Large intestine (tissue), 3 donors: ENCODE measurements at regions not wholly inside any gene's neighbourhood (a gene's known extent, or its start where the extent isn't known, plus 50 kb on each side); places are given as distances from the start of the nearest gene placed in this dataset.
A peak's percentile ranks its signal among the peaks of the same experiment; 100 is the strongest.
"Not testable (repeated sequence)": the region's sequence is repeated elsewhere in the genome, so short reads cannot be mapped to it uniquely, and the experiment has no call there.

Experiments
- DNase-seq, 2 donors: peaks; one replicate each; pipeline versions ENCODE4 v3.0.0 to v3.0.0-alpha.2; 2013
- H3K27ac ChIP-seq: one replicate; pipeline ENCODE4 v1.5.1; 2013; ENCODE audit warnings: low read length
- H3K27me3 ChIP-seq: 2 replicates; pipeline ENCODE4 v1.6.1; 2013; ENCODE audit warnings: low read length; ENCODE audit not compliant: control insufficient read depth, insufficient read depth
- H3K36me3 ChIP-seq: 2 replicates; pipeline ENCODE4 v1.6.1; 2013; ENCODE audit warnings: low read length; ENCODE audit not compliant: control insufficient read depth, insufficient read depth
- H3K4me1 ChIP-seq: one replicate; pipeline ENCODE4 v1.6.1; 2013; ENCODE audit warnings: low read length; ENCODE audit not compliant: control insufficient read depth, insufficient read depth
- H3K4me3 ChIP-seq: one replicate; pipeline ENCODE4 v1.5.1; 2013; ENCODE audit warnings: low read length
- H3K9me3 ChIP-seq: one replicate; pipeline ENCODE4 v1.6.1; 2013; ENCODE audit warnings: mild to moderate bottlenecking, low read depth, low read length, moderate library complexity; ENCODE audit not compliant: control insufficient read depth
- WGBS: methylation state at CpG from one replicate; pipeline ENCODE4 v1.1.5; 2013; ENCODE audit warnings: low lambda C conversion rate; ENCODE audit not compliant: insufficient coverage; 5-methylcytosine and 5-hydroxymethylcytosine counted together

- 90% methylated on average over 2 of the region's 4 CpGs for WGBS
Measured at GRCh38 chr2:80942766-80943165, 638.2 kb upstream of the LRRTM1 start.

GRCh38 chr2:80938463-80938862 is 633.9 kb upstream of the LRRTM1 start:
- Histone ChIP-seq H3K9me3 (no peaks in the 10 kb centered on the region), H3K27me3 (no peaks in the 10 kb centered on the region), H3K27ac (no peak overlapping the region), H3K4me3 (no peak overlapping the region), H3K4me1 (no peaks in the 10 kb centered on the region), H3K36me3 (no peaks in the 10 kb centered on the region)
- WGBS: 74% methylated on average over 3 of the region's 3 CpGs
- DNase-seq: no peak

More at GRCh38 chr2:80942766-80943165, 638.2 kb upstream of the LRRTM1 start:
- Histone ChIP-seq H3K9me3 (no peaks in the 10 kb centered on the region), H3K4me3 (no peak overlapping the region), H3K4me1 (no peaks in the 10 kb centered on the region), H3K27me3 (no peaks in the 10 kb centered on the region), H3K36me3 (no peaks in the 10 kb centered on the region), H3K27ac (no peak overlapping the region)
- DNase-seq: no peak

GRCh38 chr2:80931820-80932219 is 627.3 kb upstream of the LRRTM1 start:
- no CpG with 5 or more reads among the region's 6 CpGs for WGBS
- not testable (repeated sequence) for H3K27me3 ChIP-seq, H3K4me1 ChIP-seq, DNase-seq, H3K4me3 ChIP-seq, H3K36me3 ChIP-seq, H3K27ac ChIP-seq
- peaks cover 14% of the 10 kb centered on the region for H3K9me3 ChIP-seq

GRCh38 chr2:80930777-80931176 is 626.2 kb upstream of the LRRTM1 start:
- Histone ChIP-seq H3K4me1 (no peaks in the 10 kb centered on the region), H3K27me3 (no peaks in the 10 kb centered on the region), H3K27ac (no peak overlapping the region), H3K36me3 (no peaks in the 10 kb centered on the region), H3K4me3 (no peak overlapping the region), H3K9me3 (peaks cover 14% of the 10 kb centered on the region)
- WGBS: 100% methylated on average over 1 of the region's 1 CpG
- DNase-seq: no peak

GRCh38 chr2:80926168-80926567 is 621.6 kb upstream of the LRRTM1 start:
- H3K4me3 ChIP-seq: no peak overlapping the region
- H3K4me1 ChIP-seq: no peaks in the 10 kb centered on the region
- peaks cover 8% of the 10 kb centered on the region for H3K9me3 ChIP-seq
- H3K27me3 ChIP-seq: no peaks in the 10 kb centered on the region
- H3K27ac ChIP-seq: no peak overlapping the region
- no peaks in the 10 kb centered on the region for H3K36me3 ChIP-seq
- DNase-seq: no peak
- no CpG with 5 or more reads among the region's 4 CpGs for WGBS

- Histone ChIP-seq H3K36me3 (no peaks in the 10 kb centered on the region), H3K27ac (no peak overlapping the region), H3K4me1 (no peaks in the 10 kb centered on the region), H3K27me3 (no peaks in the 10 kb centered on the region), H3K4me3 (no peak overlapping the region), H3K9me3 (no peaks in the 10 kb centered on the region)
- no CpG with 5 or more reads among the region's 7 CpGs for WGBS
- DNase-seq: no peak
Measured at GRCh38 chr2:80896576-80896975, 592.0 kb upstream of the LRRTM1 start.

GRCh38 chr2:80894486-80894885 is 589.9 kb upstream of the LRRTM1 start:
- no CpG with 5 or more reads among the region's 3 CpGs for WGBS
- Histone ChIP-seq H3K27ac (no peak overlapping the region), H3K27me3 (no peaks in the 10 kb centered on the region), H3K9me3 (no peaks in the 10 kb centered on the region), H3K4me1 (no peaks in the 10 kb centered on the region), H3K36me3 (no peaks in the 10 kb centered on the region), H3K4me3 (no peak overlapping the region)
- no peak for DNase-seq

GRCh38 chr2:80893711-80894110 is 589.2 kb upstream of the LRRTM1 start:
- no peak overlapping the region for H3K4me3 ChIP-seq
- H3K27ac ChIP-seq: no peak overlapping the region
- DNase-seq: no peak
- WGBS: 100% methylated on average over 1 of the region's 2 CpGs
- no peaks in the 10 kb centered on the region for H3K9me3 ChIP-seq
- H3K36me3 ChIP-seq: no peaks in the 10 kb centered on the region
- no peaks in the 10 kb centered on the region for H3K27me3 ChIP-seq
- no peaks in the 10 kb centered on the region for H3K4me1 ChIP-seq

- H3K9me3 ChIP-seq: no peaks in the 10 kb centered on the region
- no peak overlapping the region for H3K4me3 ChIP-seq
- no peak for DNase-seq
- H3K27me3 ChIP-seq: no peaks in the 10 kb centered on the region
- H3K27ac ChIP-seq: no peak overlapping the region
- 8% methylated on average over 2 of the region's 2 CpGs for WGBS
- H3K36me3 ChIP-seq: no peaks in the 10 kb centered on the region
- no peaks in the 10 kb centered on the region for H3K4me1 ChIP-seq
Measured at GRCh38 chr2:80889009-80889408, 584.5 kb upstream of the LRRTM1 start.

GRCh38 chr2:80887841-80888378 is 583.4 kb upstream of the LRRTM1 start:
- Histone ChIP-seq H3K36me3 (no peaks in the 10 kb centered on the region), H3K27ac (no peak overlapping the region), H3K9me3 (no peaks in the 10 kb centered on the region), H3K4me1 (no peaks in the 10 kb centered on the region), H3K27me3 (no peaks in the 10 kb centered on the region), H3K4me3 (no peak overlapping the region)
- DNase-seq: peak; percentile 22 to 54
- WGBS: 17% methylated on average over 1 of the region's 2 CpGs

GRCh38 chr2:80874374-80874773 is 569.8 kb upstream of the LRRTM1 start:
- WGBS: 40% methylated on average over 1 of the region's 2 CpGs
- Histone ChIP-seq H3K36me3 (no peaks in the 10 kb centered on the region), H3K4me1 (no peaks in the 10 kb centered on the region), H3K27me3 (no peaks in the 10 kb centered on the region), H3K4me3 (no peak overlapping the region), H3K27ac (no peak overlapping the region), H3K9me3 (no peaks in the 10 kb centered on the region)
- no peak for DNase-seq
